Liver (tissue), 8 donors: ENCODE measurements at regions not wholly inside any gene's neighbourhood (a gene's known extent, or its start where the extent isn't known, plus 50 kb on each side); places are given as distances from the start of the nearest gene placed in this dataset.

Experiments
- DNase-seq: peaks from one replicate; pipeline ENCODE4 v3.0.0-alpha.2; 2017; ENCODE audit warnings: low spot score
- H3K27ac ChIP-seq, 2 donors: one replicate each; pipeline ENCODE4 v1.7.0; 2013; ENCODE audit warnings: inconsistent platforms in 2 of 2, low read length in 2 of 2, control low read depth in 1 of 2, low read depth in 1 of 2, mild to moderate bottlenecking in 1 of 2
- H3K27me3 ChIP-seq, 4 donors: one replicate each; pipeline versions ENCODE4 v1.6.1 to v1.7.0; 2013; ENCODE audit warnings: low read length in 3 of 4, inconsistent platforms in 1 of 4, mild to moderate bottlenecking in 1 of 4, moderate library complexity in 1 of 4; ENCODE audit not compliant: control insufficient read depth in 4 of 4, insufficient read depth in 4 of 4
- H3K36me3 ChIP-seq, 4 donors: one replicate each; pipeline versions ENCODE4 v1.6.1 to v1.7.0; 2013; ENCODE audit warnings: low read length in 3 of 4, mild to moderate bottlenecking in 3 of 4, low read depth in 1 of 4, moderate library complexity in 1 of 4; ENCODE audit not compliant: control insufficient read depth in 4 of 4, insufficient read depth in 3 of 4
- H3K4me1 ChIP-seq, 4 donors: one replicate each; pipeline versions ENCODE4 v1.6.1 to v1.7.0; 2013; ENCODE audit warnings: low read length in 3 of 4, mild to moderate bottlenecking in 3 of 4, moderate library complexity in 1 of 4; ENCODE audit not compliant: control insufficient read depth in 4 of 4, insufficient read depth in 4 of 4
- H3K4me3 ChIP-seq, 3 donors: one replicate each; pipeline versions ENCODE4 v1.6.1 to v1.7.0; 2013; ENCODE audit warnings: low read length in 3 of 3, control low read depth in 1 of 3, low read depth in 1 of 3, mild to moderate bottlenecking in 1 of 3
- H3K9ac ChIP-seq, 2 donors: one replicate each; pipeline ENCODE4 v1.7.0; 2013; ENCODE audit warnings: low read length in 2 of 2, mild to moderate bottlenecking in 2 of 2, moderate library complexity in 2 of 2, control low read depth in 1 of 2, low read depth in 1 of 2
- H3K9me3 ChIP-seq, 4 donors: one replicate each; pipeline versions ENCODE4 v1.6.1 to v1.7.0; 2013; ENCODE audit warnings: low read length in 3 of 4; ENCODE audit not compliant: control insufficient read depth in 4 of 4
- ATF3 ChIP-seq: IDR thresholded peaks from 2 replicates; pipeline ENCODE4 v1.6.1; 2016; ENCODE audit warnings: antibody characterized with exemption
- CTCF ChIP-seq: fragments of 150-350 bp; IDR thresholded peaks from 2 replicates; pipeline ENCODE4 v1.5.1; 2017; ENCODE audit warnings: improper control_type of control experiment, low read depth, low read length; ENCODE audit not compliant: missing input control
- EGR1 ChIP-seq, 2 donors: IDR thresholded peaks; 2 replicates each; pipeline ENCODE4 v1.6.1; 2016 to 2018; ENCODE audit warnings: antibody characterized with exemption in 2 of 2, low read depth in 2 of 2
- FOXA1 ChIP-seq: IDR thresholded peaks from 2 replicates; pipeline ENCODE4 v1.6.1; 2016; ENCODE audit warnings: antibody characterized with exemption
- FOXA2 ChIP-seq: IDR thresholded peaks from 2 replicates; pipeline ENCODE4 v1.6.1; 2016; ENCODE audit warnings: antibody characterized with exemption
- GABPA ChIP-seq, 2 donors: IDR thresholded peaks in 1 of 2; conservative IDR thresholded peaks in 1 of 2; 2 replicates each; pipeline ENCODE4 v1.6.1; 2016; ENCODE audit warnings: antibody characterized with exemption in 2 of 2, mild to moderate bottlenecking in 1 of 2, moderate library complexity in 1 of 2
- HNF4A ChIP-seq, 2 donors: conservative IDR thresholded peaks; 2 replicates each; pipeline ENCODE4 v1.6.1; 2016; ENCODE audit warnings: antibody characterized with exemption in 2 of 2, mild to moderate bottlenecking in 2 of 2
- HNF4G ChIP-seq: IDR thresholded peaks from 2 replicates; pipeline ENCODE4 v1.6.1; 2016; ENCODE audit warnings: antibody characterized with exemption
- JUND ChIP-seq, 2 donors: IDR thresholded peaks; 2 replicates each; pipeline ENCODE4 v1.6.1; 2016; ENCODE audit warnings: antibody characterized with exemption in 2 of 2
- MAX ChIP-seq: IDR thresholded peaks from 2 replicates; pipeline ENCODE4 v1.6.1; 2016; ENCODE audit warnings: antibody characterized with exemption
- NR2F2 ChIP-seq: IDR thresholded peaks from 2 replicates; pipeline ENCODE4 v1.6.1; 2016; ENCODE audit warnings: antibody characterized with exemption
- RAD21 ChIP-seq, 2 donors: IDR thresholded peaks; 2 replicates each; pipeline ENCODE4 v1.6.1; 2016; ENCODE audit warnings: antibody characterized with exemption in 2 of 2, mild to moderate bottlenecking in 2 of 2
- REST ChIP-seq: IDR thresholded peaks from 2 replicates; pipeline ENCODE4 v1.6.1; 2016; ENCODE audit warnings: antibody characterized with exemption, mild to moderate bottlenecking
- RXRA ChIP-seq, 2 donors: IDR thresholded peaks; 2 replicates each; pipeline ENCODE4 v1.6.1; 2017 to 2018; ENCODE audit warnings: antibody characterized with exemption in 2 of 2, mild to moderate bottlenecking in 1 of 2
- SP1 ChIP-seq: IDR thresholded peaks from 2 replicates; pipeline ENCODE4 v1.6.1; 2018; ENCODE audit warnings: antibody characterized with exemption, mild to moderate bottlenecking
- TAF1 ChIP-seq: conservative IDR thresholded peaks from 2 replicates; pipeline ENCODE4 v1.6.1; 2016; ENCODE audit warnings: antibody characterized with exemption, mild to moderate bottlenecking
- YY1 ChIP-seq: IDR thresholded peaks from 2 replicates; pipeline ENCODE4 v1.6.1; 2016; ENCODE audit warnings: antibody characterized with exemption, mild to moderate bottlenecking
- ZBTB33 ChIP-seq: IDR thresholded peaks from 2 replicates; pipeline ENCODE4 v1.6.1; 2016; ENCODE audit warnings: antibody characterized with exemption
- WGBS: extraction: QIAGEN DNeasy Blood & Tissue Kit; methylation state at CpG from one replicate; pipeline ENCODE4 v1.1.7; 2013; 5-methylcytosine and 5-hydroxymethylcytosine counted together
- donor health status: healthy.
- donor health status: healthy.
- donor health status: healthy.
- donor health status: healthy.
- donor health status: healthy.

GRCh38 chr3:5330152-5330810, 142.8 kb downstream of the EDEM1 start:
- no peaks in the 10 kb centered on the region for H3K27me3 ChIP-seq
- no peak overlapping the region for H3K4me3 ChIP-seq
- no peaks in the 10 kb centered on the region for H3K36me3 ChIP-seq
- no peaks in the 10 kb centered on the region for H3K9me3 ChIP-seq
- 87% methylated on average over 9 of the region's 9 CpGs for WGBS
- no peaks in the 10 kb centered on the region for H3K4me1 ChIP-seq
- no peak overlapping the region for H3K27ac ChIP-seq
- H3K9ac ChIP-seq: no peak overlapping the region
- TF ChIP-seq FOXA1 (no peak), FOXA2 (no peak), SP1 (no peak), ZBTB33 (no peak), TAF1 (no peak), JUND (IDR thresholded peaks at IDR 0.05) (no peak), ATF3 (no peak), EGR1 (IDR thresholded peaks at IDR 0.05; ENCODE audit: low read depth in 2 of 2) (no peak), YY1 (no peak), HNF4A (conservative IDR thresholded peaks at IDR 0.05) (no peak), RAD21 (IDR thresholded peaks at IDR 0.05) (no peak), CTCF (no peak), RXRA (IDR thresholded peaks at IDR 0.05) (no peak), GABPA (IDR thresholded peaks at IDR 0.05 in 1 of 2, conservative IDR thresholded peaks at IDR 0.05 in 1 of 2) (no peak), NR2F2 (no peak)
- DNase-seq: no peak

- TF ChIP-seq EGR1 (IDR thresholded peaks at IDR 0.05; ENCODE audit: low read depth in 2 of 2): no peak
- TF ChIP-seq GABPA (IDR thresholded peaks at IDR 0.05 in 1 of 2, conservative IDR thresholded peaks at IDR 0.05 in 1 of 2): no peak
- no peak for TF ChIP-seq TAF1
- no peak for TF ChIP-seq RXRA (IDR thresholded peaks at IDR 0.05)
- TF ChIP-seq REST: no peak
- no peak for TF ChIP-seq MAX
- no peak for TF ChIP-seq HNF4G
- no peak for TF ChIP-seq FOXA1
- no peak for TF ChIP-seq CTCF
- TF ChIP-seq YY1: no peak
- TF ChIP-seq RAD21 (IDR thresholded peaks at IDR 0.05): no peak
- TF ChIP-seq SP1: no peak
- H3K27me3 ChIP-seq: no peaks in the 10 kb centered on the region
- no peak for DNase-seq
- H3K4me3 ChIP-seq: no peak overlapping the region
- H3K9ac ChIP-seq: no peak overlapping the region
- no peaks in the 10 kb centered on the region for H3K4me1 ChIP-seq
- no peak overlapping the region for H3K27ac ChIP-seq
- 60% methylated on average over 3 of the region's 3 CpGs for WGBS
- no peaks in the 10 kb centered on the region for H3K36me3 ChIP-seq
- no peaks in the 10 kb centered on the region for H3K9me3 ChIP-seq
These were observed 144.2 kb downstream of the EDEM1 start for GRCh38 chr3:5331567-5332269.
